OCI-LY7 (cell line): ENCODE measurements at regions not wholly inside any gene's neighbourhood (a gene's known extent, or its start where the extent isn't known, plus 50 kb on each side); places are given as distances from the start of the nearest gene placed in this dataset.

Experiments used
- BruUV-seq: library from RNA; stranded (reverse); fragments of 400-500 nt; replicated peaks from 2 replicates; lab custom pipeline; 2021; lab: Mats Ljungman, UMichigan
- CTCF ChIA-PET: fragments of 300-600 bp; sonication (Branson Sonifier 250); formaldehyde crosslinking; loops from one replicate; lab custom pipeline; 2022; ENCODE audit warnings: antibody characterized with exemption; ENCODE audit not compliant: unreplicated experiment; lab: Charles Lee
- POLR2A ChIA-PET: fragments of 300-600 bp; sonication (Branson Sonifier 250); formaldehyde crosslinking; loops from one replicate; lab custom pipeline; 2022; ENCODE audit warnings: antibody characterized with exemption; lab: Charles Lee
- DNase-seq: peaks from one replicate; pipeline ENCODE4 v3.0.0-alpha.2; 2015; ENCODE audit warnings: low spot score
- H2AFZ ChIP-seq: fragments of 200-600 bp; sonication (generic), shearing (Covaris generic); 2 replicates; pipeline ENCODE4 v1.6.1; 2014; ENCODE audit warnings: mild to moderate bottlenecking, antibody characterized with exemption, low read length, moderate library complexity
- H3K27ac ChIP-seq: fragments of 200-600 bp; sonication (generic); 2 replicates; pipeline ENCODE4 v1.5.1; 2014; ENCODE audit warnings: mixed run types, low read depth, mild to moderate bottlenecking, moderate library complexity, low read length, inconsistent platforms; ENCODE audit not compliant: poor library complexity, severe bottlenecking
- H3K36me3 ChIP-seq: fragments of 200-600 bp; sonication (generic); 2 replicates; pipeline ENCODE4 v1.6.1; 2014; ENCODE audit warnings: mild to moderate bottlenecking, antibody characterized with exemption, low read length, moderate library complexity, mixed read lengths; ENCODE audit not compliant: insufficient read depth
- H3K4me1 ChIP-seq: fragments of 200-600 bp; sonication (generic); 2 replicates; pipeline ENCODE4 v1.5.1; 2014; ENCODE audit warnings: mild to moderate bottlenecking, low read length; ENCODE audit not compliant: insufficient read depth, poor library complexity, severe bottlenecking
- H3K4me2 ChIP-seq: fragments of 200-600 bp; sonication (generic); 2 replicates; pipeline ENCODE4 v1.6.1; 2014; ENCODE audit warnings: mild to moderate bottlenecking, low read length
- H3K4me3 ChIP-seq: fragments of 200-600 bp; sonication (generic); 2 replicates; pipeline ENCODE4 v1.5.1; 2014; ENCODE audit warnings: mild to moderate bottlenecking, low read depth, low read length; ENCODE audit not compliant: poor library complexity, severe bottlenecking
- H3K79me2 ChIP-seq: fragments of 200-600 bp; sonication (generic); 2 replicates; pipeline ENCODE4 v1.6.1; 2016; ENCODE audit warnings: low read depth, mild to moderate bottlenecking, low read length, moderate library complexity, mixed read lengths; ENCODE audit not compliant: insufficient read depth
- H3K9me2 ChIP-seq: fragments of 200-600 bp; sonication (generic); 2 replicates; pipeline ENCODE4 v1.6.1; 2016; ENCODE audit warnings: mild to moderate bottlenecking, low read length, mixed read lengths; ENCODE audit not compliant: insufficient read depth
- H3K9me3 ChIP-seq: fragments of 200-600 bp; sonication (generic); 2 replicates; pipeline ENCODE4 v1.6.1; 2014; ENCODE audit warnings: mild to moderate bottlenecking, mixed run types, low read length, mixed read lengths
- H4K20me1 ChIP-seq: fragments of 200-600 bp; sonication (generic); 2 replicates; pipeline ENCODE4 v1.6.1; 2014; ENCODE audit warnings: mild to moderate bottlenecking, antibody characterized with exemption, low read length, moderate library complexity, mixed read lengths; ENCODE audit not compliant: insufficient read depth
- EZH2phosphoT487 ChIP-seq: fragments of 200-600 bp; sonication (generic); IDR thresholded peaks from 2 replicates; pipeline ENCODE4 v1.6.1; 2018; ENCODE audit warnings: low read depth, borderline replicate concordance, mild to moderate bottlenecking, mixed run types, antibody characterized with exemption, low read length, moderate library complexity, mixed read lengths
- intact Hi-C: fragments of 100-400 bp; cut with micrococcal nuclease; formaldehyde crosslinking; loops from one replicate; pipeline ENCODE4 v1.10.0; 2022; ENCODE audit not compliant: unreplicated experiment
- TF ChIP-seq, protein P1 (sequence below): fragments of 200-600 bp; sonication (generic); conservative IDR thresholded peaks from 2 replicates; pipeline ENCODE4 v1.5.1; 2014; ENCODE audit warnings: mild to moderate bottlenecking, antibody characterized with exemption, low read length, moderate library complexity, mixed read lengths

DNA sequence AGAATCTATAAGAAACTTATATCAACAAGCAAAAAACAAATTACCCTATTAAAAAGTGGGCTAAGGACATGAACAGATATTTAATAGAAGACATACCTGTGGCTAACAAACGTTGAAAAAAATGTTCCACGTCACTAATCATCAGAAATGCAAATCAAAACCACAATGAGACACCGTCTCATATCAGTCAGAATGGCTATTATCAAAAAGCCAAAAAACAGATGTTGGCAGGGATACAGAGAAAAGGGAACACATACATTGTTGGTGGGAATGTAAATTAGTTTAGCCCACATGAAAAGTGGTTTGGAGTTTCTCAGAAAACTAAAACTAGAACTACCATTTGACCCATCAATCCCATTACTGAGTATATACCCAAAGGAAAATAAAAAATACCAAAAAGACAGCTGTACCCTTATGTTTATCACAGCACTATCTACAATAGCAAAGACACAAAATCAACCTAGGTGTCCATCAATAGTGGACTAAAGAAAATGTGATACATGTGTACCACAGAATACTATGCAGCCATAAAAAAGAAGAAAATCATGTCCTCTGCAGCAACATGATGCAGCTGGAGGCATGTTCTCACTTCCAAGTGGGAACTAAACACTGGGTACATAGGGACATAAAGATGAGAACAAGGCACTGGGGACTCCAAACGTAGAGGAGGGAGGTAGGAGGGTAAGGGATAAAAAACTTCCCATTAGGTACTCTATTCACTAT lies 83.8 kb upstream of the TMEM168 start:
- TF ChIP-seq EZH2phosphoT487 = no peak
- TF ChIP-seq, protein P1, sequence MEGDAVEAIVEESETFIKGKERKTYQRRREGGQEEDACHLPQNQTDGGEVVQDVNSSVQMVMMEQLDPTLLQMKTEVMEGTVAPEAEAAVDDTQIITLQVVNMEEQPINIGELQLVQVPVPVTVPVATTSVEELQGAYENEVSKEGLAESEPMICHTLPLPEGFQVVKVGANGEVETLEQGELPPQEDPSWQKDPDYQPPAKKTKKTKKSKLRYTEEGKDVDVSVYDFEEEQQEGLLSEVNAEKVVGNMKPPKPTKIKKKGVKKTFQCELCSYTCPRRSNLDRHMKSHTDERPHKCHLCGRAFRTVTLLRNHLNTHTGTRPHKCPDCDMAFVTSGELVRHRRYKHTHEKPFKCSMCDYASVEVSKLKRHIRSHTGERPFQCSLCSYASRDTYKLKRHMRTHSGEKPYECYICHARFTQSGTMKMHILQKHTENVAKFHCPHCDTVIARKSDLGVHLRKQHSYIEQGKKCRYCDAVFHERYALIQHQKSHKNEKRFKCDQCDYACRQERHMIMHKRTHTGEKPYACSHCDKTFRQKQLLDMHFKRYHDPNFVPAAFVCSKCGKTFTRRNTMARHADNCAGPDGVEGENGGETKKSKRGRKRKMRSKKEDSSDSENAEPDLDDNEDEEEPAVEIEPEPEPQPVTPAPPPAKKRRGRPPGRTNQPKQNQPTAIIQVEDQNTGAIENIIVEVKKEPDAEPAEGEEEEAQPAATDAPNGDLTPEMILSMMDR = no peak

DNA sequence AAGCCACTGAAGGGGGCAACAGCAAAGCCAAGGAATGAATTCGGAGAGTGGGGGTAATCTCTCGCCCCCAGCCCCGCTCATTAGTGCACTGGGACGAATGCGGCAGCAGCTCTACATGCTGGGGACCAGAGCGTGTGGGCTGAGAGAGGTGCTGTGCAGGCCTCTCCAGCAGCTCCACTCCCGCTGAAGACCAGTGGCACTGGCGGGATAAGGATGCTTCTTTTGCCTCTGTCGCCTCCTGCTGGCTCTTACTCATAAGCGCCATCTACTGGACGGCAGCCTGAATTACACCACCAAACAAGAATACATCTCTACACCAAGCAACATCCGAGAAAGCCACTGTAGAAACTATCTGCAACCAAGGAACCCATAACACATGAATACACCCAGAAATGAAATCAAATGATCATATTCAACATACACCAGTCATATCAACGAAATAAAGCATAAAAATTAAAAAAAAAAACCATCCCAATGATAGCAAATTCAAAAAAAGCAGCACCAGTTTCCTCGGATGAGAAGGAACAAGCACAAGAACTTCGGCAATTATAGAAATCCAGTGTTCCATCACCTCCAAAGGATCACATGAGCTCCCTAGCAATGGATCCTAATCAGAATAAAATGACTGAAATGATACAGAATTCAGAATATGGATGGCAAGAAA lies 79.0 kb upstream of the TMEM168 start:
- H3K79me2 ChIP-seq = no peaks in the 10 kb centered on the region
- CTCF ChIA-PET = no interaction called here
- no peak overlapping the region for H3K4me3 ChIP-seq
- H2AFZ ChIP-seq = no peak overlapping the region
- no peak for TF ChIP-seq EZH2phosphoT487
- TF ChIP-seq, protein P1 = peak; percentile 98
- no peaks in the 10 kb centered on the region for H3K9me3 ChIP-seq
- BruUV-seq = no TSS peak
- H4K20me1 ChIP-seq = 0 out of 2 replicates have a peak, but pooled peaks cover 10% of the 10 kb centered on the region
- H3K36me3 ChIP-seq = no peaks in the 10 kb centered on the region
- peaks cover 17% of the 10 kb centered on the region for H3K4me1 ChIP-seq
- H3K9me2 ChIP-seq = no peaks in the 10 kb centered on the region
- intact Hi-C loops = loop anchor here (1.0 kb wide), 1 partner anchor 319 kb away; no protein-coding TSS in a partner anchor
- H3K27ac ChIP-seq = no peak overlapping the region
- H3K4me2 ChIP-seq = no peak overlapping the region
- peak; percentile 59 for DNase-seq
- POLR2A ChIA-PET = no interaction called here

More for the DNA sequence above, 83.8 kb upstream of the TMEM168 start:
- DNase-seq = no peak
- no TSS peak for BruUV-seq
- H2AFZ ChIP-seq = no peak overlapping the region
- H3K4me1 ChIP-seq = peaks cover 9% of the 10 kb centered on the region
- ChIA-PET CTCF (no interaction called here), POLR2A (interaction anchor here (0.6 to 0.9 kb wide), 3 partner anchors 10 to 222 kb away, joined by 3 read pairs; no protein-coding TSS in a partner anchor)
- H3K9me2 ChIP-seq = no peaks in the 10 kb centered on the region
- no peaks in the 10 kb centered on the region for H3K79me2 ChIP-seq
- 0 out of 2 replicates have a peak, but pooled peaks cover 10% of the 10 kb centered on the region for H4K20me1 ChIP-seq
- no peak overlapping the region for H3K4me3 ChIP-seq
- no peak overlapping the region for H3K27ac ChIP-seq
- H3K4me2 ChIP-seq = peak overlapping the region; percentile 0; the same call in 1 of the 2 replicates
- intact Hi-C loops = no loop called here
- no peaks in the 10 kb centered on the region for H3K36me3 ChIP-seq
- no peaks in the 10 kb centered on the region for H3K9me3 ChIP-seq

DNA sequence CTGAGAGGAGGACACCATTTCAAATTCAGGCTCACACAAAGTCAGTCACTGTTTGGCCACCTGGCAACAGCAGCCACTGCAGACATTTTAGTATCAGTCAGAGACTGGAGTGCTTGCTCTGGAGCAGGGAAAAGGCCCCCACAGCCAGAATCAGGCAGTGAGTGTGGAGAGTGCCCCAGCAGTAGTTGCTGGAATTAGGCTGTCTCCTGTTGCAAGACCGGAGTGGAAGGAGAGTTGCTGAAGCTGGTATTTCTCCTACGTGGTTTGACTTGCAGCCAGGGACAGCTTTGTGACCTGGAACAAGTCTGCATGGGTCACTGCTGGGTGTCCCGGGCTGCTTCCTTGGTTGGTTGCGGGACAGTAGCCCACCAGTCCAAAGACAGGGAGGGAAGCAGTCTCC lies 78.4 kb upstream of the TMEM168 start:
- H2AFZ ChIP-seq = no peak overlapping the region
- H3K4me2 ChIP-seq = no peak overlapping the region
- H3K4me1 ChIP-seq = peaks cover 11% of the 10 kb centered on the region
- no peaks in the 10 kb centered on the region for H3K9me3 ChIP-seq
- no peaks in the 10 kb centered on the region for H3K36me3 ChIP-seq
- CTCF ChIA-PET = no interaction called here
- BruUV-seq = no TSS peak
- intact Hi-C loops = loop anchor here (1.0 kb wide), 1 partner anchor 318 kb away; no protein-coding TSS in a partner anchor
- POLR2A ChIA-PET = no interaction called here
- H3K79me2 ChIP-seq = no peaks in the 10 kb centered on the region
- 0 out of 2 replicates have a peak, but pooled peaks cover 7% of the 10 kb centered on the region for H4K20me1 ChIP-seq
- no peak overlapping the region for H3K27ac ChIP-seq
- no peaks in the 10 kb centered on the region for H3K9me2 ChIP-seq
- H3K4me3 ChIP-seq = no peak overlapping the region
- no peak for DNase-seq
- TF ChIP-seq, protein P1 = no peak
- TF ChIP-seq EZH2phosphoT487 = no peak
